ENCODE measurements at regions not wholly inside any gene's neighbourhood (a gene's known extent, or its start where the extent isn't known, plus 50 kb on each side); places are given as distances from the start of the nearest gene placed in this dataset.

DNA sequence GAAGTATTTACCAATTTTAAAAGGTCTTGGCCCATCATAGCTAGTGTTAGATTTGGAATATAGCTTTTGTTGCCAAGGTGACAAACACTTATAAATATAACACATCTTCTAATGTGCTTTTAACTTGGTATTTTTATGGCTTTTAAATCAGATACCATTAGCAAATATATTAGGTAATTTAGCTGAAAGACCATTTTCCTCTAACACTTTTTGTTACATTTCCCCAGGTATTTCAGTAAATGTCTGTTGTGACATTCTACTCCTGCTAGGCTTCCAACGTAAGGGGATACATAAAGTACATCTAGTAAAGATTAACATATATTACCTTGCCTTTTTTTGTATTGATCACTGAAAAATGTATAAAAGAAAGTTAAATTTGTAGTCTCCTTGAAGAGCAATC, 75.0 kb upstream of the SEM1 start:
- TF ChIP-seq, protein P1, sequence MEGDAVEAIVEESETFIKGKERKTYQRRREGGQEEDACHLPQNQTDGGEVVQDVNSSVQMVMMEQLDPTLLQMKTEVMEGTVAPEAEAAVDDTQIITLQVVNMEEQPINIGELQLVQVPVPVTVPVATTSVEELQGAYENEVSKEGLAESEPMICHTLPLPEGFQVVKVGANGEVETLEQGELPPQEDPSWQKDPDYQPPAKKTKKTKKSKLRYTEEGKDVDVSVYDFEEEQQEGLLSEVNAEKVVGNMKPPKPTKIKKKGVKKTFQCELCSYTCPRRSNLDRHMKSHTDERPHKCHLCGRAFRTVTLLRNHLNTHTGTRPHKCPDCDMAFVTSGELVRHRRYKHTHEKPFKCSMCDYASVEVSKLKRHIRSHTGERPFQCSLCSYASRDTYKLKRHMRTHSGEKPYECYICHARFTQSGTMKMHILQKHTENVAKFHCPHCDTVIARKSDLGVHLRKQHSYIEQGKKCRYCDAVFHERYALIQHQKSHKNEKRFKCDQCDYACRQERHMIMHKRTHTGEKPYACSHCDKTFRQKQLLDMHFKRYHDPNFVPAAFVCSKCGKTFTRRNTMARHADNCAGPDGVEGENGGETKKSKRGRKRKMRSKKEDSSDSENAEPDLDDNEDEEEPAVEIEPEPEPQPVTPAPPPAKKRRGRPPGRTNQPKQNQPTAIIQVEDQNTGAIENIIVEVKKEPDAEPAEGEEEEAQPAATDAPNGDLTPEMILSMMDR (IDR thresholded peaks at IDR 0.05; ENCODE audit: low read depth, low read length), result no peak
- no peak for DNase-seq (ENCODE audit: extremely low read depth, low read depth)

DNA sequence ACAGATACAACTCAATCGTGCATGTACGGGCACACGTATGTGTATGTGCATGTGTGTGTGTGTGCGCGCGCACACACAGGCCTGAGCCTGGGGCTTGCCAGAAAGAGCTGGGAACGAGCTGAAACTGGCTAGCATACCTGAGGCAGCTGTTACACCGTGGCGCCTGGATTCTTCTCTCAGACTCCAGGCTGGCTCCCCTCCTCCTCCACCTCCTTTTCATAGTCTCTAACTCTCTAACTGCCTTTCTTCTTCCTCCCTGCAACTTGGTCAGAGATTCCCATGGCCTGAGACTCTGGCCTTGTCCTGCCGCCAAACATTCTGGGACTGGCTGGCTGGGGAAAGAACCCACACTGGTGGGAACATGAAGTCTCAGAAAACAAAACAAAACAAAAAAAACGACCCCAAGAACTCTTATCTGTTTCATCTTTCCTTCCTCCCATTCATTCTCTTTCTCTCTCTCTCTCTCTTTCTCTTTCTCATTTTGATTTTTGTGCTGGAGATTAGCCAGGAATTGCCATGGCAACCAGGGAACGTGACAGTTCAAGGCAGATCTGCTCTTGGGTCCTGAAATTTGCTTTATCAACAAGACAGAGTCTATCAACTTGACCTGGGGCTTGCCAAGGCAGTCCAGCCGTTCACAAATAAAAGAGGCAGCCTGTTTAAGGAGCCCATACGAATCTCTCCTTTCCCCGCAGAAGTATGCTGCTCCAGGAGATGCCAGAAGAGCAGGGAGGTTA, 76.8 kb upstream of the SEM1 start:
- DNase-seq (ENCODE audit: extremely low read depth, low read depth), result no peak

DNA sequence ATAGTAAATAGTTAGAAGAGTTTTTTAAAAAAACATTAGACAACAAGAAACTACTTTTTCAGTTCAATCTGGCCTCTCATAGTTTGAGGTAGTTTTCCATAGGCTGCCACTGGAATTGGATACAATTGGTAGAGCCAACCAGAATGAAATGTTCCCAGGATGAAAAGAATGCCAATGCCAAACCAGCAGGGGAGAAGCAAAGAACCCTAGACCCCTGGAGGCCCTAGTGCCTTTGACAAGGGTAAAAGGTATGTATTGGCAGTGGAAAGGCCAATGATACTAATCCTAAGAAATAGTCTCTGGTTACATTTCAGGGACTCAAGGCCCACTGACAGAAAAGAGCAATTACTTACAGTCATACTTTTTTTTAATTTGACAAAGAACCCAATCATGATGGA, 77.4 kb upstream of the SEM1 start:
- DNase-seq (ENCODE audit: extremely low read depth, low read depth), result no peak
- TF ChIP-seq, protein P1 (IDR thresholded peaks at IDR 0.05; ENCODE audit: low read depth, low read length), result no peak

More for the DNA sequence above, 76.8 kb upstream of the SEM1 start:
- TF ChIP-seq, protein P1 (IDR thresholded peaks at IDR 0.05; ENCODE audit: low read depth, low read length), result no peak

GRCh38 chr7:96789914-96790313, 80.3 kb upstream of the SEM1 start:
- no peak for DNase-seq (ENCODE audit: extremely low read depth, low read depth)
- TF ChIP-seq, protein P1 (IDR thresholded peaks at IDR 0.05; ENCODE audit: low read depth, low read length), result no peak

GRCh38 chr7:96792115-96792514, 82.5 kb upstream of the SEM1 start:
- TF ChIP-seq, protein P1 (IDR thresholded peaks at IDR 0.05; ENCODE audit: low read depth, low read length), result no peak
- DNase-seq (ENCODE audit: extremely low read depth, low read depth), result no peak

- TF ChIP-seq, protein P1 (IDR thresholded peaks at IDR 0.05; ENCODE audit: low read depth, low read length), result no peak
- DNase-seq (ENCODE audit: extremely low read depth, low read depth), result no peak
Observed at GRCh38 chr7:96794063-96794462, 84.4 kb upstream of the SEM1 start.

DNA sequence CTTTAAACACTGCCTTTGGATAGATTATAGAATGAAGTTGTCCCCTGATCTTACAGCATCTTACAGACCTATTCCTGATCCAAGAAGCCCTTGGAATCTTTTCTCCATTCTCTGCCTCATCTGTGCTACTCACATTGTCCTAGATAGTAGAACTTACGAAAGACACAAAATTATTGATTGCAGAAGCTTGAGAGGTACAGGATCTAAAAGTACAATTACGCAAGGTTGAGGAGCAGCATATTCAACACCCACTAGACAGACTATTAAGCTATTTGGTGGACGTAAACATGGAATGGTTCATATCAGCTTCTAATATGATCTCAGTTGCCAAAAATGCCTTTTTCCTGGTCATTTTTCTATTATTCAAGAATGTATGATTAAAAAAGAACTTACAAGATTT, 90.5 kb upstream of the SEM1 start:
- DNase-seq (ENCODE audit: extremely low read depth, low read depth), result no peak
- TF ChIP-seq, protein P1 (IDR thresholded peaks at IDR 0.05; ENCODE audit: low read depth, low read length), result no peak

Measured in AG09319 (cell line).